ENCODE measurements at regions not wholly inside any gene's neighbourhood (a gene's known extent, or its start where the extent isn't known, plus 50 kb on each side); places are given as distances from the start of the nearest gene placed in this dataset.
A peak's percentile ranks its signal among the peaks of the same experiment; 100 is the strongest.
"Not testable (repeated sequence)": the region's sequence is repeated elsewhere in the genome, so short reads cannot be mapped to it uniquely, and the experiment has no call there.

- DNase-seq (ENCODE audit: extremely low read depth, low read depth), result no peak
These were observed 84.7 kb upstream of the ELAC2 start for GRCh38 chr17:13102477-13102876.

GRCh38 chr17:13099926-13100325, 82.1 kb upstream of the ELAC2 start:
- no peak for DNase-seq (ENCODE audit: extremely low read depth, low read depth)

GRCh38 chr17:13099089-13099735, 81.4 kb upstream of the ELAC2 start:
- DNase-seq (ENCODE audit: extremely low read depth, low read depth), result no peak

- no peak for DNase-seq (ENCODE audit: extremely low read depth, low read depth)
These were observed 78.5 kb upstream of the ELAC2 start for GRCh38 chr17:13096291-13096690.

- not testable (repeated sequence) for DNase-seq (ENCODE audit: extremely low read depth, low read depth)
These were observed 74.2 kb upstream of the ELAC2 start for GRCh38 chr17:13092010-13092409.

- DNase-seq (ENCODE audit: extremely low read depth, low read depth), result no peak
These were observed 70.8 kb upstream of the ELAC2 start for GRCh38 chr17:13088666-13089065.

GRCh38 chr17:13087802-13088201, 70.0 kb upstream of the ELAC2 start:
- no peak for DNase-seq (ENCODE audit: extremely low read depth, low read depth)

- DNase-seq (ENCODE audit: extremely low read depth, low read depth), result no peak
These were observed 68.4 kb upstream of the ELAC2 start for GRCh38 chr17:13086142-13086769.

- no peak for DNase-seq (ENCODE audit: extremely low read depth, low read depth)
These were observed 67.8 kb upstream of the ELAC2 start for GRCh38 chr17:13085578-13085977.

GRCh38 chr17:13084420-13084819, 66.6 kb upstream of the ELAC2 start:
- DNase-seq (ENCODE audit: extremely low read depth, low read depth), result no peak

GRCh38 chr17:13078591-13079385, 61.0 kb upstream of the ELAC2 start:
- DNase-seq (ENCODE audit: extremely low read depth, low read depth), result no peak

GRCh38 chr17:13076905-13077304, 59.1 kb upstream of the ELAC2 start:
- no peak for DNase-seq (ENCODE audit: extremely low read depth, low read depth)

- peak; percentile 47 for DNase-seq (ENCODE audit: extremely low read depth, low read depth)
These were observed 56.2 kb upstream of the ELAC2 start for GRCh38 chr17:13074026-13074425.

- DNase-seq (ENCODE audit: extremely low read depth, low read depth), result no peak
These were observed 55.2 kb upstream of the ELAC2 start for GRCh38 chr17:13073018-13073417.

- no peak for DNase-seq (ENCODE audit: extremely low read depth, low read depth)
These were observed 52.9 kb upstream of the ELAC2 start for GRCh38 chr17:13070732-13071131.

GRCh38 chr17:13067629-13068303, 49.9 kb upstream of the ELAC2 start:
- no peak for DNase-seq (ENCODE audit: extremely low read depth, low read depth)
